CD14-positive monocyte (primary cell): ENCODE measurements at regions not wholly inside any gene's neighbourhood (a gene's known extent, or its start where the extent isn't known, plus 50 kb on each side); places are given as distances from the start of the nearest gene placed in this dataset.

Experiments
- DNase-seq, 3 donors: peaks; one replicate each; pipeline ENCODE4 v3.0.0-alpha.2; 2011 to 2022
- H2AFZ ChIP-seq: 2 replicates; pipeline ENCODE4 v1.6.0; 2012; ENCODE audit warnings: mild to moderate bottlenecking, low read depth, low read length, inconsistent platforms; ENCODE audit not compliant: insufficient read depth, poor library complexity, severe bottlenecking
- H3K27ac ChIP-seq, 2 donors: 1 replicate in 1 of 2; 2 replicates in 1 of 2; pipeline ENCODE4 v1.5.1; 2012 to 2013; ENCODE audit warnings: low read length in 2 of 2, control low read depth in 1 of 2, inconsistent platforms in 1 of 2, low read depth in 1 of 2, mild to moderate bottlenecking in 1 of 2
- H3K27me3 ChIP-seq, 2 donors: one replicate each; pipeline versions ENCODE4 v1.6.0 to v1.6.1; 2011 to 2013; ENCODE audit warnings: low read length in 2 of 2; ENCODE audit not compliant: control insufficient read depth in 2 of 2, insufficient read depth in 2 of 2
- H3K36me3 ChIP-seq, 2 donors: replicated peaks in 1 of 2; 1 replicate in 1 of 2; 2 replicates in 1 of 2; pipeline versions ENCODE4 v1.5.1 to v1.6.1; 2012 to 2013; ENCODE audit warnings: low read length in 2 of 2, control low read depth in 1 of 2, inconsistent platforms in 1 of 2, mild to moderate bottlenecking in 1 of 2; ENCODE audit not compliant: insufficient read depth in 2 of 2, control insufficient read depth in 1 of 2
- H3K4me1 ChIP-seq, 2 donors: 1 replicate in 1 of 2; 2 replicates in 1 of 2; pipeline versions ENCODE4 v1.5.1 to v1.6.1; 2012 to 2013; ENCODE audit warnings: low read length in 2 of 2, control low read depth in 1 of 2, inconsistent platforms in 1 of 2, mild to moderate bottlenecking in 1 of 2, moderate library complexity in 1 of 2; ENCODE audit not compliant: insufficient read depth in 2 of 2, control insufficient read depth in 1 of 2
- H3K4me2 ChIP-seq: replicated peaks from 2 replicates; pipeline ENCODE3; 2012; ENCODE audit warnings: low read length, moderate library complexity, mild to moderate bottlenecking; ENCODE audit not compliant: poor library complexity, severe bottlenecking; ENCODE audit errors: extremely low read depth
- H3K4me3 ChIP-seq, 3 experiments: fragments of 200-600 bp in 1 of 3; sonication (generic) in 1 of 3; replicated peaks in 1 of 3; 1 replicate in 2 of 3; 2 replicates in 1 of 3; pipeline ENCODE4 v1.5.1; 2011 to 2013; ENCODE audit warnings: low read length in 3 of 3, mild to moderate bottlenecking in 3 of 3, control low read depth in 2 of 3, low read depth in 2 of 3, inconsistent platforms in 1 of 3, moderate library complexity in 1 of 3
- H3K79me2 ChIP-seq: 2 replicates; pipeline ENCODE4 v1.6.0; 2012; ENCODE audit warnings: mild to moderate bottlenecking, control low read depth, inconsistent platforms, low read length, moderate library complexity; ENCODE audit not compliant: insufficient read depth
- H3K9ac ChIP-seq: 2 replicates; pipeline ENCODE4 v1.6.0; 2017; ENCODE audit warnings: low read length, mild to moderate bottlenecking; ENCODE audit not compliant: insufficient read depth, poor library complexity, severe bottlenecking
- H3K9me3 ChIP-seq, 2 donors: replicated peaks in 1 of 2; 1 replicate in 1 of 2; 2 replicates in 1 of 2; pipeline versions ENCODE4 v1.5.1 to v1.6.1; 2012 to 2013; ENCODE audit warnings: low read length in 2 of 2, control low read depth in 1 of 2; ENCODE audit not compliant: control insufficient read depth in 1 of 2, insufficient read depth in 1 of 2
- H4K20me1 ChIP-seq: 2 replicates; pipeline ENCODE4 v1.6.0; 2012; ENCODE audit warnings: mild to moderate bottlenecking, low read length, control low read depth, moderate library complexity; ENCODE audit not compliant: insufficient read depth
- H3K27ac Mint-ChIP-seq, 7 donors: one replicate each; pipeline ENCODE4 v1.8.0; 2020; ENCODE audit warnings: mild to moderate bottlenecking in 7 of 7, mixed read lengths in 7 of 7, moderate library complexity in 6 of 7, inconsistent platforms in 2 of 7
- H3K27me3 Mint-ChIP-seq, 3 donors: one replicate each; pipeline ENCODE4 v1.8.0; 2021 to 2022; ENCODE audit warnings: low read depth in 3 of 3, mild to moderate bottlenecking in 3 of 3, mixed read lengths in 3 of 3, moderate library complexity in 3 of 3, inconsistent platforms in 1 of 3
- H3K36me3 Mint-ChIP-seq, 2 donors: one replicate each; pipeline ENCODE4 v1.8.0; 2020; ENCODE audit warnings: mixed read lengths in 2 of 2, inconsistent platforms in 1 of 2, mild to moderate bottlenecking in 1 of 2
- H3K4me1 Mint-ChIP-seq: one replicate; pipeline ENCODE4 v1.8.0; 2020; ENCODE audit warnings: mild to moderate bottlenecking, mixed read lengths
- H3K4me3 Mint-ChIP-seq, 2 donors: one replicate each; pipeline ENCODE4 v1.8.0; 2020; ENCODE audit warnings: mild to moderate bottlenecking in 2 of 2, mixed read lengths in 2 of 2, moderate library complexity in 1 of 2
- H3K9me3 Mint-ChIP-seq, 7 donors: one replicate each; pipeline ENCODE4 v1.8.0; 2020 to 2022; ENCODE audit warnings: mixed read lengths in 7 of 7, mild to moderate bottlenecking in 6 of 7, moderate library complexity in 6 of 7, inconsistent platforms in 2 of 7
- CTCF ChIP-seq: fragments of 200-600 bp; IDR thresholded peaks from one replicate; pipeline ENCODE4 v1.8.0; 2022; ENCODE audit warnings: antibody characterized with exemption, mild to moderate bottlenecking
- WGBS: methylation state at CpG from one replicate; pipeline ENCODE4 v1.1.5; 2013; ENCODE audit warnings: missing lambda C conversion rate; ENCODE audit not compliant: insufficient coverage; 5-methylcytosine and 5-hydroxymethylcytosine counted together
- intact Hi-C, 2 donors: fragments of 100-400 bp; cut with micrococcal nuclease; formaldehyde crosslinking; loops; one replicate each; pipeline versions ENCODE4 v1.15.0 to v1.15.1; 2023

DNA sequence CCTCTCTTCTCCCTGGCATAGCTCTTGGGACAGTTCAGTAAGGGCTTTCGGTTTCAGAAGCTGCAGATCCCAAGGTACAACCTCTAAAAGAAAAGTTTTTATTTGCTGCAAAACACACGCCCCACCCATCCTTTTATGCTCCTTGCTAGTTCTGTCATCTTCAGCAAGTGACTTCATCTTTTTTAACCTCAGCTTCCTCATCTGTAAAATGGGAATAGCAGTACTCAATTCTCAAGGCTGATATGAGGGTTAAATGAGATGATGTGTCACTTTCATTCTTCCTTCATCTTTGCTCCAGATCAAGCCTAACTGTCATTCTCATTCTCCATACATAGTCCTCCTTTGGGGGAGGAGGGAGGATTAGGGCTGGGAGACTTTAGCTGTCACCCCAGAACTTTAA, 90.0 kb upstream of the ALX4 start:
- no CpG with 5 or more reads among the region's 2 CpGs for WGBS
- Histone ChIP-seq H4K20me1 (no peaks in the 10 kb centered on the region), H3K4me2 (no peak overlapping the region), H3K27me3 (peaks cover 0 to 3% of the 10 kb centered on the region in 2 donors), H3K9ac (no peak overlapping the region), H3K4me3 (no peak overlapping the region), H3K9me3 (peaks cover 0 to 3% of the 10 kb centered on the region in 2 donors), H3K27ac (no peak overlapping the region), H2AFZ (no peak overlapping the region), H3K36me3 (no peaks in the 10 kb centered on the region), H3K4me1 (no peaks in the 10 kb centered on the region), H3K79me2 (no peaks in the 10 kb centered on the region)
- Mint-ChIP-seq H3K4me1 (no peaks in the 10 kb centered on the region), H3K27me3 (peaks cover 4 to 15% (median 8%) of the 10 kb centered on the region in 3 donors), H3K9me3 (peaks cover 0 to 3% (median 0%) of the 10 kb centered on the region in 7 donors), H3K4me3 (no peak overlapping the region), H3K36me3 (no peaks in the 10 kb centered on the region), H3K27ac (peak overlapping the region in 1 of 7 donors; percentile 59)
- no peak for TF ChIP-seq CTCF
- no peak for DNase-seq
- intact Hi-C loops: no loop called here

DNA sequence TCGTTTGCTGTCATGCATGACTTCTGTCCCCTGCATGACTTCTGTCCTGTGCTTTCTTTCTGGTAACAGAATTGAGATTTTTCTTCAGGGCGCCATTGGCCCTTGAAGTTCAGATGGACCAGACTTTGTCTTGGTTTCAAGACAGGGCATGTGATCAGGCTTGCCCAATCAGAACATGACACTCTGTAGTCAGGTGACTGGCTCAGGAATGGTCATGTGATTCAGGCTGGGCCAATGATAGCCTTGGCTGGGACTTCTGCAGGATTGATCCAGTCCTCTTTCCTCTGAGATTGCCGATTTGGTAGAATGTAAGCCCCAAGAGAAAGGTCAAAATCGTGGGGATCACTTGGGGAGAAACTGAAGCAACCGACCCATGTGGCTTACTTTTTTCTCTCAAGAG, 90.5 kb upstream of the ALX4 start:
- no peak for TF ChIP-seq CTCF
- Histone ChIP-seq H3K4me2 (no peak overlapping the region), H3K9me3 (peaks cover 0 to 3% of the 10 kb centered on the region in 2 donors), H2AFZ (no peak overlapping the region), H3K27me3 (peaks cover 0 to 3% of the 10 kb centered on the region in 2 donors), H3K9ac (no peak overlapping the region), H3K4me3 (no peak overlapping the region), H4K20me1 (no peaks in the 10 kb centered on the region), H3K27ac (no peak overlapping the region), H3K36me3 (no peaks in the 10 kb centered on the region), H3K4me1 (no peaks in the 10 kb centered on the region), H3K79me2 (no peaks in the 10 kb centered on the region)
- intact Hi-C loops: no loop called here
- DNase-seq: no peak
- 97% methylated on average over 2 of the region's 5 CpGs for WGBS
- H3K9me3 Mint-ChIP-seq: peaks cover 0 to 3% (median 0%) of the 10 kb centered on the region in 7 donors
- H3K27me3 Mint-ChIP-seq: peaks cover 4 to 12% (median 8%) of the 10 kb centered on the region in 3 donors
- H3K4me1 Mint-ChIP-seq: no peaks in the 10 kb centered on the region
- H3K27ac Mint-ChIP-seq: no peak overlapping the region
- H3K4me3 Mint-ChIP-seq: no peak overlapping the region
- no peaks in the 10 kb centered on the region for H3K36me3 Mint-ChIP-seq
